ENCODE measurements at regions not wholly inside any gene's neighbourhood (a gene's known extent, or its start where the extent isn't known, plus 50 kb on each side); places are given as distances from the start of the nearest gene placed in this dataset.
"Not testable (repeated sequence)": the region's sequence is repeated elsewhere in the genome, so short reads cannot be mapped to it uniquely, and the experiment has no call there.

- no peak for TF ChIP-seq REST (IDR thresholded peaks at IDR 0.05; ENCODE audit: unreplicated experiment)
- TF ChIP-seq CREB1 (CRISPR knock-in tag; IDR thresholded peaks at IDR 0.05; ENCODE audit: low read depth): no peak
- no peak for TF ChIP-seq ETS1 (IDR thresholded peaks at IDR 0.05)
- TF ChIP-seq EZH2phosphoT487 (IDR thresholded peaks at IDR 0.05; ENCODE audit: unreplicated experiment): no peak
- no peak for TF ChIP-seq POLR2AphosphoS5 (IDR thresholded peaks at IDR 0.05; ENCODE audit: low read depth)
- TF ChIP-seq JUNB (IDR thresholded peaks at IDR 0.05; ENCODE audit: unreplicated experiment): no peak
These were observed 263.2 kb upstream of the RAB4A start (continued) for GRCh38 chr1:229007701-229008100.

- not testable (repeated sequence) for H4K20me1 ChIP-seq (replicated peaks; ENCODE audit: insufficient read depth); H3K9me3 Mint-ChIP-seq; H3F3A ChIP-seq (replicated peaks; ENCODE audit: low read depth); H2AFZ ChIP-seq; H3K4me2 ChIP-seq; H3K4me1 Mint-ChIP-seq; ATAC-seq; H3K27me3 ChIP-seq (ENCODE audit: insufficient read depth); H3K4me1 ChIP-seq (ENCODE audit: insufficient read depth); H3K27me3 Mint-ChIP-seq (ENCODE audit: insufficient read depth, low read depth, poor library complexity); H3K36me3 ChIP-seq (ENCODE audit: insufficient read depth); DNase-seq (ENCODE audit: low spot score); H3K4me3 ChIP-seq; H3K27ac Mint-ChIP-seq; H3K9me2 ChIP-seq (ENCODE audit: insufficient read depth); H3K4me3 Mint-ChIP-seq; H3K36me3 Mint-ChIP-seq (ENCODE audit: low read depth); H3K27ac ChIP-seq (ENCODE audit: low read depth); H3K79me2 ChIP-seq (replicated peaks; ENCODE audit: insufficient read depth)
These were observed 262.6 kb upstream of the RAB4A start for GRCh38 chr1:229008347-229008746.

- no peak for ATAC-seq
- Histone ChIP-seq H3F3A (replicated peaks; ENCODE audit: low read depth) (no peaks in the 10 kb centered on the region), H3K27ac (ENCODE audit: low read depth) (no peak overlapping the region)
These were observed 259.9 kb upstream of the RAB4A start for GRCh38 chr1:229011022-229011421.

More at GRCh38 chr1:229011022-229011421, 259.9 kb upstream of the RAB4A start:
- no peak for DNase-seq (ENCODE audit: low spot score)
- Histone ChIP-seq H3K79me2 (replicated peaks; ENCODE audit: insufficient read depth) (no peaks in the 10 kb centered on the region), H3K4me2 (no peak overlapping the region), H2AFZ (no peak overlapping the region), H3K27me3 (ENCODE audit: insufficient read depth) (no peaks in the 10 kb centered on the region), H3K4me1 (ENCODE audit: insufficient read depth) (peaks cover 9% of the 10 kb centered on the region; the same call in 1 of the 2 replicates), H3K9me2 (ENCODE audit: insufficient read depth) (no peaks in the 10 kb centered on the region), H3K4me3 (no peak overlapping the region), H3K36me3 (ENCODE audit: insufficient read depth) (no peaks in the 10 kb centered on the region), H4K20me1 (replicated peaks; ENCODE audit: insufficient read depth) (no peaks in the 10 kb centered on the region)
- TF ChIP-seq POLR2AphosphoS5 (IDR thresholded peaks at IDR 0.05; ENCODE audit: low read depth): no peak
- TF ChIP-seq, protein P1, sequence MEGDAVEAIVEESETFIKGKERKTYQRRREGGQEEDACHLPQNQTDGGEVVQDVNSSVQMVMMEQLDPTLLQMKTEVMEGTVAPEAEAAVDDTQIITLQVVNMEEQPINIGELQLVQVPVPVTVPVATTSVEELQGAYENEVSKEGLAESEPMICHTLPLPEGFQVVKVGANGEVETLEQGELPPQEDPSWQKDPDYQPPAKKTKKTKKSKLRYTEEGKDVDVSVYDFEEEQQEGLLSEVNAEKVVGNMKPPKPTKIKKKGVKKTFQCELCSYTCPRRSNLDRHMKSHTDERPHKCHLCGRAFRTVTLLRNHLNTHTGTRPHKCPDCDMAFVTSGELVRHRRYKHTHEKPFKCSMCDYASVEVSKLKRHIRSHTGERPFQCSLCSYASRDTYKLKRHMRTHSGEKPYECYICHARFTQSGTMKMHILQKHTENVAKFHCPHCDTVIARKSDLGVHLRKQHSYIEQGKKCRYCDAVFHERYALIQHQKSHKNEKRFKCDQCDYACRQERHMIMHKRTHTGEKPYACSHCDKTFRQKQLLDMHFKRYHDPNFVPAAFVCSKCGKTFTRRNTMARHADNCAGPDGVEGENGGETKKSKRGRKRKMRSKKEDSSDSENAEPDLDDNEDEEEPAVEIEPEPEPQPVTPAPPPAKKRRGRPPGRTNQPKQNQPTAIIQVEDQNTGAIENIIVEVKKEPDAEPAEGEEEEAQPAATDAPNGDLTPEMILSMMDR (conservative IDR thresholded peaks at IDR 0.05; ENCODE audit: low read depth in 2 of 2): no peak
- no peak for TF ChIP-seq ZNF331 (CRISPR knock-in tag; IDR thresholded peaks at IDR 0.05; ENCODE audit: low read depth)
- Mint-ChIP-seq H3K4me3 (no peak overlapping the region), H3K27me3 (ENCODE audit: insufficient read depth, low read depth, poor library complexity) (peaks cover 2% of the 10 kb centered on the region), H3K9me3 (no peaks in the 10 kb centered on the region), H3K36me3 (ENCODE audit: low read depth) (no peaks in the 10 kb centered on the region), H3K27ac (no peak overlapping the region), H3K4me1 (peaks cover 11% of the 10 kb centered on the region; the same call in 2 of the 3 replicates)

All from GM23338 (cell line).